NB4 (cell line): ENCODE measurements at regions not wholly inside any gene's neighbourhood (a gene's known extent, or its start where the extent isn't known, plus 50 kb on each side); places are given as distances from the start of the nearest gene placed in this dataset.

ENCODE experiments used
- CTCF ChIP-seq: IDR thresholded peaks from one replicate; pipeline ENCODE4 v1.5.1; 2012; ENCODE audit warnings: low read depth, low read length
- POLR2A ChIP-seq: IDR thresholded peaks from 2 replicates; pipeline ENCODE4 v1.6.1; 2011; ENCODE audit warnings: mild to moderate bottlenecking; ENCODE audit not compliant: insufficient read length; ENCODE audit errors: extremely low read depth

- TF ChIP-seq CTCF (no peak), POLR2A (no peak)
Measured at GRCh38 chr7:83704564-83704963, 55.6 kb upstream of the SEMA3E start.
